HT1080 (cell line): ENCODE measurements at regions not wholly inside any gene's neighbourhood (a gene's known extent, or its start where the extent isn't known, plus 50 kb on each side); places are given as distances from the start of the nearest gene placed in this dataset.
"Not testable (repeated sequence)": the region's sequence is repeated elsewhere in the genome, so short reads cannot be mapped to it uniquely, and the experiment has no call there.

Experiments used
- DNase-seq: peaks from one replicate; pipeline ENCODE4 v3.0.0-alpha.2; 2015; ENCODE audit warnings: low read depth

GRCh38 chr5:40453689-40454088 is 226.0 kb upstream of the PTGER4 start:
- DNase-seq = no peak

GRCh38 chr5:40452874-40453624 is 226.7 kb upstream of the PTGER4 start:
- DNase-seq = no peak

GRCh38 chr5:40447438-40447837 is 232.3 kb upstream of the PTGER4 start:
- DNase-seq = no peak

- peak; percentile 92 for DNase-seq
Measured at GRCh38 chr5:40446910-40447309, 232.8 kb upstream of the PTGER4 start.

GRCh38 chr5:40442346-40442745 is 237.4 kb upstream of the PTGER4 start:
- DNase-seq = peak; percentile 21

GRCh38 chr5:40441733-40442132 is 238.0 kb upstream of the PTGER4 start:
- DNase-seq = no peak

- no peak for DNase-seq
Measured at GRCh38 chr5:40440746-40441145, 239.0 kb upstream of the PTGER4 start.

GRCh38 chr5:40439103-40439502 is 240.6 kb upstream of the PTGER4 start:
- DNase-seq = not testable (repeated sequence)

- not testable (repeated sequence) for DNase-seq
Measured at GRCh38 chr5:40438646-40439045, 241.1 kb upstream of the PTGER4 start.

- DNase-seq = peak; percentile 91
Measured at GRCh38 chr5:40437452-40437861, 242.3 kb upstream of the PTGER4 start.

GRCh38 chr5:40436535-40437237 is 243.0 kb upstream of the PTGER4 start:
- no peak for DNase-seq

GRCh38 chr5:40435706-40436105 is 244.0 kb upstream of the PTGER4 start:
- DNase-seq = not testable (repeated sequence)

- DNase-seq = no peak
Measured at GRCh38 chr5:40432836-40433235, 246.9 kb upstream of the PTGER4 start.

GRCh38 chr5:40431734-40432133 is 248.0 kb upstream of the PTGER4 start:
- DNase-seq = no peak

GRCh38 chr5:40430101-40430710 is 249.5 kb upstream of the PTGER4 start:
- no peak for DNase-seq

GRCh38 chr5:40429258-40430100 is 250.2 kb upstream of the PTGER4 start:
- peak; percentile 52 for DNase-seq

- DNase-seq = no peak
Measured at GRCh38 chr5:40428815-40429214, 250.9 kb upstream of the PTGER4 start.

- DNase-seq = peak; percentile 58
Measured at GRCh38 chr5:40428126-40428525, 251.6 kb upstream of the PTGER4 start.

GRCh38 chr5:40417046-40417810 is 262.5 kb upstream of the PTGER4 start:
- DNase-seq = not testable (repeated sequence)

- no peak for DNase-seq
Measured at GRCh38 chr5:40416588-40416987, 263.1 kb upstream of the PTGER4 start.

GRCh38 chr5:40416098-40416497 is 263.6 kb upstream of the PTGER4 start:
- no peak for DNase-seq
